ENCODE measurements at regions not wholly inside any gene's neighbourhood (a gene's known extent, or its start where the extent isn't known, plus 50 kb on each side); places are given as distances from the start of the nearest gene placed in this dataset.
"Not testable (repeated sequence)": the region's sequence is repeated elsewhere in the genome, so short reads cannot be mapped to it uniquely, and the experiment has no call there.

DNA sequence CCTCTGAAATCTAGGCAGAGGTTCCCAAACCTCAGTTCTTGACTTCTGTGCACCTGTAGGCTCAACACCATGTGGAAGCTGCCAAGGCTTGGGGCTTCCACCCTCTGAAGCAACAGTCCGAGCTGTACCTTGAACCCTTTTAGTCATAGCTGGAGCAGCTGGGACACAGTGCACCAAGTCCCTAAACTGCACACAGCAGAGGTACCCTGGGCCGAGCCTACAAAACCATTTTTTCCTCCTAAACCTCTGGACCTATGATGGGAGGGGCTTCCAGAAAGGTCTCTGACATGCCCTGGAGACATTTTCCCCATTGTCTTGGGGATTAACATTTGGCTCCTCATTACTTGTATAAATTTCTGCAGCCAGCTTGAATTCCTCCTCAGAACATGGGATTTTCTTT lies 168.8 kb downstream of the TLE3 start:
- TF ChIP-seq POLR2A (IDR thresholded peaks at IDR 0.05; ENCODE audit: low read length); GATA1 (IDR thresholded peaks at IDR 0.05; ENCODE audit: low read depth, low read length): not testable (repeated sequence)
